ENCODE measurements at regions not wholly inside any gene's neighbourhood (a gene's known extent, or its start where the extent isn't known, plus 50 kb on each side); places are given as distances from the start of the nearest gene placed in this dataset.
"Not testable (repeated sequence)": the region's sequence is repeated elsewhere in the genome, so short reads cannot be mapped to it uniquely, and the experiment has no call there.

DNA sequence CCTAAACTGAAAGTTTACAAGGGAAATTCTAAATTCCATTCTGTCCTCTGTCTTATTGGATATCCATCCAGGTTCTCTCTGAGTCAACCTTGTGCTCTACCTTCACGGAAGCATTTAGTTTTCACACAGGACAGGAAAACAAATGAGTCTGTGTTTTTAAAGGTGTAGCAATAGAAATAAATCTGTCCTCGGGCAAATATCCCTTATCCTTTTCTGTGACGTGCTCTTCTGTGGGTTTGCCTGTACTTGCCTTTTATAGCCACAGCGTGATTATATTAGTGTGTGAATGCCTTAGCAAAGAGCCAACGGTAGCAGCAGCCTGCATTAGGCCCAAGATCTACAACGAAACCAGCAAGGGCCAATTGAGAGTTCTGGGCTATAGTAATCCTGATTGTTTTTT is 127.2 kb upstream of the PLSCR5 start:
- DNase-seq (ENCODE audit: low read depth), result no peak
- TF ChIP-seq CTCF (IDR thresholded peaks at IDR 0.05; ENCODE audit: control insufficient read depth, insufficient read depth, low read depth, low read length, missing control alignments), result no peak
- H3K4me3 ChIP-seq (ENCODE audit: control insufficient read depth, low read depth, low read length), result no peak overlapping the region

DNA sequence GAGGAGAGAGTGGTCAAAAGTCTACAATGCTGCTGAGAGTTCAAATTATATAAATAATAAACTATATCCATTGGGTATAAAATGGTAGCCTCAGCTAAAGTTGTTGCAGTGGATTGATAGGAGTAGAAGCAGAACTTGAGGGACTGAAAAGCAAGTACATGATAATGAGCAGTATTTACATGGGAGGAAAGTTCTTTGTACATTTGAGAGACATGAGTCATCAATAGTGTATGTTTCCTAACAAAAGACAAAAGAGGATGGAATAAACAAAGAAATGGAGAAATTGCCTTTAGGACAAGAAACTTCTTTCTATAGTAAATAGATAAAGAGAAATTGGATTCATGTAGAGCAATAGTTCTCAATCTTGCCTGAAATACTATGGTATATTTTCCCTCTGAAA is 110.0 kb upstream of the PLSCR5 start:
- H3K4me3 ChIP-seq (ENCODE audit: control insufficient read depth, low read depth, low read length), result no peak overlapping the region
- no peak for TF ChIP-seq CTCF (IDR thresholded peaks at IDR 0.05; ENCODE audit: control insufficient read depth, insufficient read depth, low read depth, low read length, missing control alignments)
- DNase-seq (ENCODE audit: low read depth), result peak; percentile 3

DNA sequence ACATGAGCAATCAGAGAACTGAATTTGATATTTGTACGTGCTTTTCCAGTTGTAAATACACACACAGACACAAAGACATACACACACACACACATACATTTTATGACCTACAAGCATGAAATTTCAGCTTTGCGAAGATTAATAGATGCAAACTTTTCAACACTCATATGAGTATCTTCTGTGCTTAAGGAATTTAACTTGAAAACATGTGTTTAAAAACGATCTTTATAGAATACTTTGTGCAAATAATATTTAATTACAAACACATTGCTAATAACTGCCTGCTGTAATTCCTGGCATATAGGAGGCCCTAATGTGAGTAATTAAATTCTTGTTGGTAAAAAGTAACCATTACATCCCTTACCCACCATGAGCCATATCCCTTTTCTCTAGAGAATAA is 107.7 kb upstream of the PLSCR5 start:
- no peak for DNase-seq (ENCODE audit: low read depth)
- TF ChIP-seq CTCF (IDR thresholded peaks at IDR 0.05; ENCODE audit: control insufficient read depth, insufficient read depth, low read depth, low read length, missing control alignments), result no peak
- no peak overlapping the region for H3K4me3 ChIP-seq (ENCODE audit: control insufficient read depth, low read depth, low read length)

DNA sequence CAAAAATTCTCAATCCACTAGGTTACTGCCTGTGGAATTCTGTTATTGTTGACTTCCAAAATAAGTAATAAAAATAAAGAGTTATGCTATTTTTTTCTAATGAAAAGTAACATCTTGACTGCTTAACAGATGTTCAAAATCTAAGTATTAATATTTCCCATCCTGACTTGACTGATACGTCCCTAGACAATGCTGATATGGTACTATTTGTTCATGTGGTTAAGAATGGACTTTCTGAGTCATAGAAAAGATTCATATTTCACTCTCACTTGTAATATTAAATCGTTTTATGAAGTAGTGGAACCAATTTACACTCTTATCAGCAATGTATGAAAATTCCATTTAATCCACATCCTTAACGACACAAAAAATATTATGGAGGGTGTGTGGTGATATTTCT is 104.8 kb upstream of the PLSCR5 start:
- no peak overlapping the region for H3K4me3 ChIP-seq (ENCODE audit: control insufficient read depth, low read depth, low read length)
- no peak for TF ChIP-seq CTCF (IDR thresholded peaks at IDR 0.05; ENCODE audit: control insufficient read depth, insufficient read depth, low read depth, low read length, missing control alignments)
- DNase-seq (ENCODE audit: low read depth), result no peak

- no peak overlapping the region for H3K4me3 ChIP-seq (ENCODE audit: control insufficient read depth, low read depth, low read length)
- no peak for TF ChIP-seq CTCF (IDR thresholded peaks at IDR 0.05; ENCODE audit: control insufficient read depth, insufficient read depth, low read depth, low read length, missing control alignments)
- no peak for DNase-seq (ENCODE audit: low read depth)
Observed at GRCh38 chr3:146705225-146705624, 100.1 kb upstream of the PLSCR5 start.

GRCh38 chr3:146702237-146702636 is 97.1 kb upstream of the PLSCR5 start:
- no peak overlapping the region for H3K4me3 ChIP-seq (ENCODE audit: control insufficient read depth, low read depth, low read length)
- no peak for TF ChIP-seq CTCF (IDR thresholded peaks at IDR 0.05; ENCODE audit: control insufficient read depth, insufficient read depth, low read depth, low read length, missing control alignments)
- DNase-seq (ENCODE audit: low read depth), result no peak

GRCh38 chr3:146701246-146701645 is 96.1 kb upstream of the PLSCR5 start:
- TF ChIP-seq CTCF (IDR thresholded peaks at IDR 0.05; ENCODE audit: control insufficient read depth, insufficient read depth, low read depth, low read length, missing control alignments), result no peak
- no peak for DNase-seq (ENCODE audit: low read depth)
- no peak overlapping the region for H3K4me3 ChIP-seq (ENCODE audit: control insufficient read depth, low read depth, low read length)

DNA sequence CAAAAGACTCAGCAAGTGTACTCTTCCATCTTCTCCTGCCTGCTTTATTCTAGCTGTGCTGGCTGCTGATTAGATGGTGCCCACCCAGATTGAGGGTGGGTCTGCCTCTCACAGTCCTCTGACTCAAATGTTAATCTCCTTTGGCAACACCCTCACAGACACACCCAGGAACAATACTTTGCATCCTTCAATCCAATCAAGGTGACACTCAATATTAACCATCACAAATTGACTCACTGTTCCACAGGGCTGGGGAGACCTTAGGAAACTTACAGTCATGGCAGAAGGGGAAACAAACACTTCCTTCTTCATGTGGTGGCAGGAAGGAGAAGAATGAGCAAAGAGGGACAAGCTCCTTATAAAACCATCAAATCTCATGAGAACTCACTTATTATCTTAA is 94.9 kb upstream of the PLSCR5 start:
- not testable (repeated sequence) for H3K4me3 ChIP-seq (ENCODE audit: control insufficient read depth, low read depth, low read length); DNase-seq (ENCODE audit: low read depth)
